H9 (cell line): ENCODE measurements at regions not wholly inside any gene's neighbourhood (a gene's known extent, or its start where the extent isn't known, plus 50 kb on each side); places are given as distances from the start of the nearest gene placed in this dataset.

Source experiments
- DNase-seq: peaks from one replicate; pipeline ENCODE4 v3.0.0-alpha.2; 2017
- H2AFZ ChIP-seq: one replicate; pipeline ENCODE4 v1.6.1; 2013; ENCODE audit warnings: mild to moderate bottlenecking, low read length, control low read depth, moderate library complexity
- H2AK5ac ChIP-seq: 2 replicates; pipeline ENCODE4 v1.6.1; 2013; ENCODE audit warnings: low read length, control low read depth, mixed read lengths; ENCODE audit not compliant: insufficient read length
- H2BK120ac ChIP-seq: one replicate; pipeline ENCODE4 v1.6.1; 2013; ENCODE audit warnings: low read depth, mild to moderate bottlenecking, low read length, control low read depth, inconsistent platforms; ENCODE audit not compliant: poor library complexity, severe bottlenecking
- H2BK12ac ChIP-seq: 2 replicates; pipeline ENCODE4 v1.6.1; 2013; ENCODE audit warnings: low read length, control low read depth, mixed read lengths, low read depth; ENCODE audit not compliant: insufficient read length
- H2BK15ac ChIP-seq: 2 replicates; pipeline ENCODE4 v1.6.1; 2013; ENCODE audit warnings: low read depth, low read length, control low read depth
- H2BK20ac ChIP-seq: one replicate; pipeline ENCODE4 v1.6.1; 2013; ENCODE audit warnings: low read depth, mild to moderate bottlenecking, low read length, control low read depth, inconsistent platforms; ENCODE audit not compliant: poor library complexity, severe bottlenecking
- H2BK5ac ChIP-seq: 2 replicates; pipeline ENCODE4 v1.6.1; 2013; ENCODE audit warnings: low read length, control low read depth, mixed read lengths; ENCODE audit not compliant: insufficient read length
- H3K14ac ChIP-seq: 2 replicates; pipeline ENCODE4 v1.6.1; 2013; ENCODE audit warnings: low read length, control low read depth; ENCODE audit not compliant: insufficient read depth
- H3K18ac ChIP-seq: 2 replicates; pipeline ENCODE4 v1.6.1; 2013; ENCODE audit warnings: low read depth, mild to moderate bottlenecking, mixed read lengths, low read length, control low read depth; ENCODE audit not compliant: insufficient read length
- H3K23ac ChIP-seq: 2 replicates; pipeline ENCODE4 v1.6.1; 2013; ENCODE audit warnings: low read length, control low read depth, mixed read lengths, low read depth; ENCODE audit not compliant: insufficient read length
- H3K23me2 ChIP-seq: 2 replicates; pipeline ENCODE4 v1.6.1; 2013; ENCODE audit warnings: low read depth, mild to moderate bottlenecking, mixed read lengths, low read length, control low read depth; ENCODE audit not compliant: insufficient read length, poor library complexity, severe bottlenecking
- H3K27ac ChIP-seq: 2 replicates; pipeline ENCODE4 v1.5.1; 2013; ENCODE audit warnings: low read length, control low read depth, mixed read lengths, low read depth; ENCODE audit not compliant: insufficient read length
- H3K27me3 ChIP-seq: 2 replicates; pipeline ENCODE4 v1.6.1; 2013; ENCODE audit warnings: low read length, control low read depth, inconsistent platforms; ENCODE audit not compliant: insufficient read depth
- H3K4ac ChIP-seq: 2 replicates; pipeline ENCODE4 v1.6.1; 2013; ENCODE audit warnings: low read depth, mild to moderate bottlenecking, control low read depth, inconsistent platforms, low read length, moderate library complexity
- H3K4me1 ChIP-seq: 2 replicates; pipeline ENCODE4 v1.6.1; 2013; ENCODE audit warnings: low read length, control low read depth, inconsistent platforms; ENCODE audit not compliant: insufficient read depth
- H3K4me2 ChIP-seq: 2 replicates; pipeline ENCODE4 v1.6.1; 2013; ENCODE audit warnings: low read length, control low read depth, mixed read lengths; ENCODE audit not compliant: insufficient read length, insufficient read depth
- H3K56ac ChIP-seq: 2 replicates; pipeline ENCODE4 v1.6.1; 2013; ENCODE audit warnings: low read depth, mild to moderate bottlenecking, mixed read lengths, low read length, control low read depth; ENCODE audit not compliant: insufficient read length
- H3K79me1 ChIP-seq: 2 replicates; pipeline ENCODE4 v1.6.1; 2013; ENCODE audit warnings: low read depth, mild to moderate bottlenecking, moderate library complexity, low read length, control low read depth, inconsistent platforms; ENCODE audit not compliant: insufficient read depth, poor library complexity, severe bottlenecking
- H3K79me2 ChIP-seq: 2 replicates; pipeline ENCODE4 v1.6.1; 2013; ENCODE audit warnings: low read length, control low read depth, inconsistent platforms; ENCODE audit not compliant: insufficient read depth
- H3K9ac ChIP-seq: 2 replicates; pipeline ENCODE4 v1.6.1; 2013; ENCODE audit warnings: low read length, control low read depth, mixed read lengths; ENCODE audit not compliant: insufficient read length; ENCODE audit errors: extremely low read depth
- H3K9me3 ChIP-seq: one replicate; pipeline ENCODE4 v1.6.1; 2013; ENCODE audit warnings: low read depth, low read length, inconsistent platforms; ENCODE audit not compliant: control insufficient read depth
- H3T11ph ChIP-seq: one replicate; pipeline ENCODE4 v1.6.1; 2013; ENCODE audit warnings: mild to moderate bottlenecking, low read length, control low read depth, inconsistent platforms
- H4K20me1 ChIP-seq: one replicate; pipeline ENCODE4 v1.6.1; 2013; ENCODE audit not compliant: control insufficient read depth, insufficient read length, insufficient read depth
- H4K5ac ChIP-seq: 2 replicates; pipeline ENCODE4 v1.6.1; 2013; ENCODE audit warnings: low read depth, mild to moderate bottlenecking, mixed read lengths, low read length, control low read depth; ENCODE audit not compliant: insufficient read length
- H4K8ac ChIP-seq: replicated peaks from 2 replicates; pipeline ENCODE4 v1.6.1; 2013; ENCODE audit warnings: low read length, control low read depth, mixed read lengths, low read depth; ENCODE audit not compliant: insufficient read length
- H4K91ac ChIP-seq: 2 replicates; pipeline ENCODE4 v1.6.1; 2013; ENCODE audit warnings: low read depth, mild to moderate bottlenecking, moderate library complexity, mixed read lengths, low read length, control low read depth; ENCODE audit not compliant: insufficient read length
- H3K27ac Mint-ChIP-seq, 3 experiments: 2 replicates in 2 of 3; 3 replicates in 1 of 3; pipeline ENCODE4 v1.8.0; 2020 to 2021; ENCODE audit warnings: mixed read lengths in 3 of 3, mild to moderate bottlenecking in 1 of 3, moderate library complexity in 1 of 3
- H3K27me3 Mint-ChIP-seq: 2 replicates; pipeline ENCODE4 v1.8.0; 2021; ENCODE audit warnings: low read depth, mild to moderate bottlenecking, moderate library complexity, mixed read lengths
- H3K36me3 Mint-ChIP-seq, 3 experiments: 2 replicates in 2 of 3; 3 replicates in 1 of 3; pipeline ENCODE4 v1.8.0; 2020 to 2021; ENCODE audit warnings: low read depth in 3 of 3, mixed read lengths in 3 of 3; ENCODE audit not compliant: insufficient read depth in 1 of 3
- H3K4me1 Mint-ChIP-seq, 2 experiments: 2 replicates each; pipeline ENCODE4 v1.8.0; 2020; ENCODE audit warnings: mixed read lengths in 2 of 2
- H3K4me3 Mint-ChIP-seq, 2 experiments: 2 replicates in 1 of 2; 3 replicates in 1 of 2; pipeline ENCODE4 v1.8.0; 2020 to 2021; ENCODE audit warnings: mild to moderate bottlenecking in 2 of 2, mixed read lengths in 2 of 2, moderate library complexity in 1 of 2
- H3K9me3 Mint-ChIP-seq, 2 experiments: 2 replicates in 1 of 2; 3 replicates in 1 of 2; pipeline ENCODE4 v1.8.0; 2020; ENCODE audit warnings: mild to moderate bottlenecking in 2 of 2, mixed read lengths in 2 of 2, moderate library complexity in 1 of 2
- CTCF ChIP-seq: fragments of 200-600 bp; sonication (generic); conservative IDR thresholded peaks from 3 replicates; pipeline ENCODE4 v1.8.0; 2021; ENCODE audit warnings: antibody characterized with exemption, mild to moderate bottlenecking
- WGBS: extraction: QIAGEN DNeasy Blood & Tissue Kit; methylation state at CpG from one replicate; pipeline ENCODE4 v1.1.7; 2013; ENCODE audit warnings: missing lambda C conversion rate, low lambda C conversion rate, mixed read lengths; ENCODE audit not compliant: insufficient read length; ENCODE audit errors: extremely low coverage; 5-methylcytosine and 5-hydroxymethylcytosine counted together

- no peak overlapping the region for H3K18ac ChIP-seq
- H3K79me1 ChIP-seq, result no peaks in the 10 kb centered on the region
- no peak overlapping the region for H3K9ac ChIP-seq
- H4K20me1 ChIP-seq, result no peaks in the 10 kb centered on the region
- H2BK12ac ChIP-seq, result no peak overlapping the region
- no peak overlapping the region for H2BK120ac ChIP-seq
- H3K4ac ChIP-seq, result no peak overlapping the region
- H2BK20ac ChIP-seq, result no peak overlapping the region
- Mint-ChIP-seq H3K4me1 (peaks cover 24 to 45% of the 10 kb centered on the region in 2 experiments), H3K4me3 (no peak overlapping the region), H3K36me3 (no peaks in the 10 kb centered on the region), H3K27me3 (peaks cover 8% of the 10 kb centered on the region), H3K9me3 (no peaks in the 10 kb centered on the region), H3K27ac (peak overlapping the region in 1 of 3 experiments; percentile 41; a peak in 1 of 7 replicates)
- H2AK5ac ChIP-seq, result no peak overlapping the region
- no peak overlapping the region for H4K5ac ChIP-seq
- no peak overlapping the region for H4K91ac ChIP-seq
- no peak overlapping the region for H3K14ac ChIP-seq
- H3K9me3 ChIP-seq, result no peaks in the 10 kb centered on the region
- TF ChIP-seq CTCF, result no peak
- no peak overlapping the region for H3T11ph ChIP-seq
- no peak overlapping the region for H2AFZ ChIP-seq
- H3K56ac ChIP-seq, result no peak overlapping the region
- DNase-seq, result no peak
- no peak overlapping the region for H2BK5ac ChIP-seq
- no peak overlapping the region for H3K23ac ChIP-seq
- no peaks in the 10 kb centered on the region for H3K79me2 ChIP-seq
- no peak overlapping the region for H4K8ac ChIP-seq
- 100% methylated on average over 1 of the region's 3 CpGs for WGBS
- no peaks in the 10 kb centered on the region for H3K23me2 ChIP-seq
- no peak overlapping the region for H3K27ac ChIP-seq
- H3K4me2 ChIP-seq, result no peak overlapping the region
- no peak overlapping the region for H2BK15ac ChIP-seq
- no peaks in the 10 kb centered on the region for H3K4me1 ChIP-seq
- no peaks in the 10 kb centered on the region for H3K27me3 ChIP-seq
These were observed 519.5 kb upstream of the SALL1 start for GRCh38 chr16:51670527-51670926.
